ENCODE measurements at regions not wholly inside any gene's neighbourhood (a gene's known extent, or its start where the extent isn't known, plus 50 kb on each side); places are given as distances from the start of the nearest gene placed in this dataset.

DNA sequence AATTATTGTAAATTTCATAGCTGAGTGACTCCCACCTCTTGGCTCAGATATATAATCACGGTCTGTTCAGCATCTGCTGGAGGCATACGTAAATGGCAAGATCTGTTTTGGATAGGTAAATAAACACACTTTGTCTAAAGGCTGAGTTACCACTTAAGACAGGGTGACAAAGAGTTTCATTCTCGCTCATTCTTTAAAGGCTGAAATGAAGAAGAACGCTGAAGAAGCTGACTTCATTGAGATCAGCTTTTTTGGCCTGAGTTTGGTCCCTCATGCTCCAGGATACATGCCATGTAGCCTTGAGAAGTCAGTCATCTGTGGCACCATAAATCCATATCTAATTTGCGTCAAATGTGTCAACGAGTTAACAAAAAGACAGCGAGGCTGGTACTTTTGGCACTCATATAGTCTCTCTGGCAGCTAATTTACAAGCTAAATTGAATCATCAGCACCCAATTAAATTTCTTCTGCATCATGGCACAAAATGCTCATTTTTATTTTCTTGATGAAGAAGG lies 309.9 kb downstream of the GPAM start:
- H3K36me3 Mint-ChIP-seq: peaks cover 31% of the 10 kb centered on the region
- H3K27me3 Mint-ChIP-seq (ENCODE audit: low read depth): no peaks in the 10 kb centered on the region
- H3K4me3 Mint-ChIP-seq: no peak overlapping the region
- TF ChIP-seq TP53 (CRISPR knock-in tag; IDR thresholded peaks at IDR 0.05) (no peak), PRRX2 (CRISPR knock-in tag; IDR thresholded peaks at IDR 0.05) (no peak), TEAD4 (CRISPR knock-in tag; IDR thresholded peaks at IDR 0.05) (no peak)
- TF ChIP-seq, protein P1, sequence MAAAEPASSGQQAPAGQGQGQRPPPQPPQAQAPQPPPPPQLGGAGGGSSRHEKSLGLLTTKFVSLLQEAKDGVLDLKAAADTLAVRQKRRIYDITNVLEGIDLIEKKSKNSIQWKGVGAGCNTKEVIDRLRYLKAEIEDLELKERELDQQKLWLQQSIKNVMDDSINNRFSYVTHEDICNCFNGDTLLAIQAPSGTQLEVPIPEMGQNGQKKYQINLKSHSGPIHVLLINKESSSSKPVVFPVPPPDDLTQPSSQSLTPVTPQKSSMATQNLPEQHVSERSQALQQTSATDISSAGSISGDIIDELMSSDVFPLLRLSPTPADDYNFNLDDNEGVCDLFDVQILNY (CRISPR knock-in tag; IDR thresholded peaks at IDR 0.05): no peak
- peaks cover 20% of the 10 kb centered on the region for H3K4me1 Mint-ChIP-seq
- peaks cover 37% of the 10 kb centered on the region for H3K9me3 Mint-ChIP-seq
- H3K27ac Mint-ChIP-seq: no peak overlapping the region
- DNase-seq (ENCODE audit: low spot score): no peak
- no peak for ATAC-seq
- CTCF ChIA-PET: no interaction called here
- POLR2A ChIA-PET: no interaction called here

DNA sequence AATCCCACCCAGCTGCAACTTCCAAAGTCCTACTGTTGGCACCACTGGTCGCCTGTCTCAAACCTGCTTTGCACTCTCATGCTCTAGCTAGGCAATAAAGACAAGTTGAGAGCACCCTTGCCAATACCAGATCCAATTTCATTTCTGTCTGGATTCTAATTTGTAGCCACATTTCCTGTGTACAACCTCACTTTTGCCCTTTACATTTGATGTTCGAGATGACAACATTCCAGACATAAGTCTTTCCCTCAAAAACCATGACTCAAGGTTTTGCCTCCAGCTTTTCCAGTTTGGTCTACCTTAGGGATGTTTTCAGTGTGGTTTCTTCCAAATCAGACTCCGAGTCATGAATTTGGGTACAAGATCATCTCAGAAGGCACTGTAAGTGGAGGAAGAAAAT lies 309.0 kb downstream of the GPAM start:
- peaks cover 38% of the 10 kb centered on the region for H3K9me3 Mint-ChIP-seq
- peaks cover 35% of the 10 kb centered on the region for H3K36me3 Mint-ChIP-seq
- no peak overlapping the region for H3K27ac Mint-ChIP-seq
- no peak for DNase-seq (ENCODE audit: low spot score)
- no peaks in the 10 kb centered on the region for H3K27me3 Mint-ChIP-seq (ENCODE audit: low read depth)
- TF ChIP-seq, protein P2, sequence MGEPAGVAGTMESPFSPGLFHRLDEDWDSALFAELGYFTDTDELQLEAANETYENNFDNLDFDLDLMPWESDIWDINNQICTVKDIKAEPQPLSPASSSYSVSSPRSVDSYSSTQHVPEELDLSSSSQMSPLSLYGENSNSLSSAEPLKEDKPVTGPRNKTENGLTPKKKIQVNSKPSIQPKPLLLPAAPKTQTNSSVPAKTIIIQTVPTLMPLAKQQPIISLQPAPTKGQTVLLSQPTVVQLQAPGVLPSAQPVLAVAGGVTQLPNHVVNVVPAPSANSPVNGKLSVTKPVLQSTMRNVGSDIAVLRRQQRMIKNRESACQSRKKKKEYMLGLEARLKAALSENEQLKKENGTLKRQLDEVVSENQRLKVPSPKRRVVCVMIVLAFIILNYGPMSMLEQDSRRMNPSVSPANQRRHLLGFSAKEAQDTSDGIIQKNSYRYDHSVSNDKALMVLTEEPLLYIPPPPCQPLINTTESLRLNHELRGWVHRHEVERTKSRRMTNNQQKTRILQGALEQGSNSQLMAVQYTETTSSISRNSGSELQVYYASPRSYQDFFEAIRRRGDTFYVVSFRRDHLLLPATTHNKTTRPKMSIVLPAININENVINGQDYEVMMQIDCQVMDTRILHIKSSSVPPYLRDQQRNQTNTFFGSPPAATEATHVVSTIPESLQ (CRISPR knock-in tag; IDR thresholded peaks at IDR 0.05): no peak
- H3K4me1 Mint-ChIP-seq: peaks cover 20% of the 10 kb centered on the region
- ATAC-seq: no peak
- POLR2A ChIA-PET: no interaction called here
- CTCF ChIA-PET: no interaction called here
- no peak overlapping the region for H3K4me3 Mint-ChIP-seq

DNA sequence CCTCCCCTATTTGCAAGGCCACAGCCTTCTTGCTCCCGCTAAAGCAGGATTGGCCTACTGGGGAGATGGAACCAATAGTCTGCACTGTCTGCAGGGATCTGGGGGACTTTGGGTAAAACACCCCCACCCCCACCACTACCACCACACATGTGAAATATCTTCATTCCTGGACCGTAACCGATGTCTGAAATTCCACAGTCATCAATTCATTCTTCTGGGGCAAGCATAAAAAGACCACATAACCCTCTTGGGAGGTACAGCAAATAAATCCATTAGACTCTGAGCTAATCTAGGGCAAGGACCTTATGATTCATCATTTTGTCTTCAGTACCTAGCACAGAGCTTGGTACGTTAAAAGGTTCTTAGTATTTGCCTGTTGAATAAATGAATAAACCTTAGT lies 307.8 kb downstream of the GPAM start:
- TF ChIP-seq, protein P3, sequence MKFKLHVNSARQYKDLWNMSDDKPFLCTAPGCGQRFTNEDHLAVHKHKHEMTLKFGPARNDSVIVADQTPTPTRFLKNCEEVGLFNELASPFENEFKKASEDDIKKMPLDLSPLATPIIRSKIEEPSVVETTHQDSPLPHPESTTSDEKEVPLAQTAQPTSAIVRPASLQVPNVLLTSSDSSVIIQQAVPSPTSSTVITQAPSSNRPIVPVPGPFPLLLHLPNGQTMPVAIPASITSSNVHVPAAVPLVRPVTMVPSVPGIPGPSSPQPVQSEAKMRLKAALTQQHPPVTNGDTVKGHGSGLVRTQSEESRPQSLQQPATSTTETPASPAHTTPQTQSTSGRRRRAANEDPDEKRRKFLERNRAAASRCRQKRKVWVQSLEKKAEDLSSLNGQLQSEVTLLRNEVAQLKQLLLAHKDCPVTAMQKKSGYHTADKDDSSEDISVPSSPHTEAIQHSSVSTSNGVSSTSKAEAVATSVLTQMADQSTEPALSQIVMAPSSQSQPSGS (CRISPR knock-in tag; IDR thresholded peaks at IDR 0.05; ENCODE audit: borderline replicate concordance, low read depth): no peak
- TF ChIP-seq TEAD1 (CRISPR knock-in tag; IDR thresholded peaks at IDR 0.05) (no peak), ZNF232 (CRISPR knock-in tag; IDR thresholded peaks at IDR 0.05) (no peak), FOXJ3 (CRISPR knock-in tag; IDR thresholded peaks at IDR 0.05; ENCODE audit: borderline replicate concordance) (no peak), SP1 (CRISPR knock-in tag; conservative IDR thresholded peaks at IDR 0.05) (no peak)
- TF ChIP-seq, protein P4, sequence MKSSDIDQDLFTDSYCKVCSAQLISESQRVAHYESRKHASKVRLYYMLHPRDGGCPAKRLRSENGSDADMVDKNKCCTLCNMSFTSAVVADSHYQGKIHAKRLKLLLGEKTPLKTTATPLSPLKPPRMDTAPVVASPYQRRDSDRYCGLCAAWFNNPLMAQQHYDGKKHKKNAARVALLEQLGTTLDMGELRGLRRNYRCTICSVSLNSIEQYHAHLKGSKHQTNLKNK (CRISPR knock-in tag; IDR thresholded peaks at IDR 0.05): no peak
- TF ChIP-seq, protein P5, sequence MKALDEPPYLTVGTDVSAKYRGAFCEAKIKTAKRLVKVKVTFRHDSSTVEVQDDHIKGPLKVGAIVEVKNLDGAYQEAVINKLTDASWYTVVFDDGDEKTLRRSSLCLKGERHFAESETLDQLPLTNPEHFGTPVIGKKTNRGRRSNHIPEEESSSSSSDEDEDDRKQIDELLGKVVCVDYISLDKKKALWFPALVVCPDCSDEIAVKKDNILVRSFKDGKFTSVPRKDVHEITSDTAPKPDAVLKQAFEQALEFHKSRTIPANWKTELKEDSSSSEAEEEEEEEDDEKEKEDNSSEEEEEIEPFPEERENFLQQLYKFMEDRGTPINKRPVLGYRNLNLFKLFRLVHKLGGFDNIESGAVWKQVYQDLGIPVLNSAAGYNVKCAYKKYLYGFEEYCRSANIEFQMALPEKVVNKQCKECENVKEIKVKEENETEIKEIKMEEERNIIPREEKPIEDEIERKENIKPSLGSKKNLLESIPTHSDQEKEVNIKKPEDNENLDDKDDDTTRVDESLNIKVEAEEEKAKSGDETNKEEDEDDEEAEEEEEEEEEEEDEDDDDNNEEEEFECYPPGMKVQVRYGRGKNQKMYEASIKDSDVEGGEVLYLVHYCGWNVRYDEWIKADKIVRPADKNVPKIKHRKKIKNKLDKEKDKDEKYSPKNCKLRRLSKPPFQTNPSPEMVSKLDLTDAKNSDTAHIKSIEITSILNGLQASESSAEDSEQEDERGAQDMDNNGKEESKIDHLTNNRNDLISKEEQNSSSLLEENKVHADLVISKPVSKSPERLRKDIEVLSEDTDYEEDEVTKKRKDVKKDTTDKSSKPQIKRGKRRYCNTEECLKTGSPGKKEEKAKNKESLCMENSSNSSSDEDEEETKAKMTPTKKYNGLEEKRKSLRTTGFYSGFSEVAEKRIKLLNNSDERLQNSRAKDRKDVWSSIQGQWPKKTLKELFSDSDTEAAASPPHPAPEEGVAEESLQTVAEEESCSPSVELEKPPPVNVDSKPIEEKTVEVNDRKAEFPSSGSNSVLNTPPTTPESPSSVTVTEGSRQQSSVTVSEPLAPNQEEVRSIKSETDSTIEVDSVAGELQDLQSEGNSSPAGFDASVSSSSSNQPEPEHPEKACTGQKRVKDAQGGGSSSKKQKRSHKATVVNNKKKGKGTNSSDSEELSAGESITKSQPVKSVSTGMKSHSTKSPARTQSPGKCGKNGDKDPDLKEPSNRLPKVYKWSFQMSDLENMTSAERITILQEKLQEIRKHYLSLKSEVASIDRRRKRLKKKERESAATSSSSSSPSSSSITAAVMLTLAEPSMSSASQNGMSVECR (CRISPR knock-in tag; IDR thresholded peaks at IDR 0.05; ENCODE audit: borderline replicate concordance): no peak
- TF ChIP-seq, protein P6, sequence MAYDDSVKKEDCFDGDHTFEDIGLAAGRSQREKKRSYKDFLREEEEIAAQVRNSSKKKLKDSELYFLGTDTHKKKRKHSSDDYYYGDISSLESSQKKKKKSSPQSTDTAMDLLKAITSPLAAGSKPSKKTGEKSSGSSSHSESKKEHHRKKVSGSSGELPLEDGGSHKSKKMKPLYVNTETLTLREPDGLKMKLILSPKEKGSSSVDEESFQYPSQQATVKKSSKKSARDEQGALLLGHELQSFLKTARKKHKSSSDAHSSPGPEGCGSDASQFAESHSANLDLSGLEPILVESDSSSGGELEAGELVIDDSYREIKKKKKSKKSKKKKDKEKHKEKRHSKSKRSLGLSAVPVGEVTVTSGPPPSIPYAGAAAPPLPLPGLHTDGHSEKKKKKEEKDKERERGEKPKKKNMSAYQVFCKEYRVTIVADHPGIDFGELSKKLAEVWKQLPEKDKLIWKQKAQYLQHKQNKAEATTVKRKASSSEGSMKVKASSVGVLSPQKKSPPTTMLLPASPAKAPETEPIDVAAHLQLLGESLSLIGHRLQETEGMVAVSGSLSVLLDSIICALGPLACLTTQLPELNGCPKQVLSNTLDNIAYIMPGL (CRISPR knock-in tag; IDR thresholded peaks at IDR 0.05): no peak
- Mint-ChIP-seq H3K9me3 (peaks cover 29% of the 10 kb centered on the region), H3K4me1 (peaks cover 20% of the 10 kb centered on the region), H3K27ac (no peak overlapping the region), H3K4me3 (no peak overlapping the region), H3K27me3 (ENCODE audit: low read depth) (no peaks in the 10 kb centered on the region), H3K36me3 (peaks cover 25% of the 10 kb centered on the region)
- ChIA-PET CTCF (no interaction called here), POLR2A (no interaction called here)
- DNase-seq (ENCODE audit: low spot score) (no peak), ATAC-seq (no peak)

Data from WTC11 (cell line).